Neuronal stem cell (in vitro differentiated cells): ENCODE measurements at regions not wholly inside any gene's neighbourhood (a gene's known extent, or its start where the extent isn't known, plus 50 kb on each side); places are given as distances from the start of the nearest gene placed in this dataset.

Source experiments
- DNase-seq: peaks from one replicate; pipeline ENCODE4 v3.0.0-alpha.2; 2013; ENCODE audit warnings: low spot score
- H2AFZ ChIP-seq: one replicate; pipeline ENCODE4 v1.6.1; 2013; ENCODE audit warnings: mild to moderate bottlenecking, low read length, inconsistent platforms
- H2AK5ac ChIP-seq: 2 replicates; pipeline ENCODE4 v1.6.1; 2013; ENCODE audit warnings: low read depth, mild to moderate bottlenecking, inconsistent platforms, low read length, moderate library complexity, mixed read lengths
- H2BK120ac ChIP-seq: 2 replicates; pipeline ENCODE4 v1.6.1; 2013; ENCODE audit warnings: low read depth, mild to moderate bottlenecking, inconsistent platforms, low read length, moderate library complexity, mixed read lengths
- H2BK12ac ChIP-seq: one replicate; pipeline ENCODE4 v1.6.1; 2013; ENCODE audit warnings: low read length, inconsistent platforms
- H2BK15ac ChIP-seq: 2 replicates; pipeline ENCODE4 v1.6.1; 2013; ENCODE audit warnings: mild to moderate bottlenecking, low read length, inconsistent platforms, mixed read lengths
- H2BK5ac ChIP-seq: one replicate; pipeline ENCODE4 v1.6.1; 2013; ENCODE audit warnings: inconsistent platforms, mild to moderate bottlenecking, low read length, moderate library complexity
- H3K14ac ChIP-seq: one replicate; pipeline ENCODE4 v1.6.1; 2013; ENCODE audit warnings: low read length, inconsistent platforms
- H3K18ac ChIP-seq: 2 replicates; pipeline ENCODE4 v1.6.1; 2013; ENCODE audit warnings: low read length, inconsistent platforms
- H3K23ac ChIP-seq: 2 replicates; pipeline ENCODE4 v1.6.1; 2013; ENCODE audit warnings: low read depth, mild to moderate bottlenecking, mixed read lengths, low read length, inconsistent platforms; ENCODE audit not compliant: poor library complexity
- H3K27ac ChIP-seq: replicated peaks from 3 replicates; pipeline ENCODE4 v1.5.1; 2013; ENCODE audit warnings: low read length, inconsistent platforms
- H3K27me3 ChIP-seq, 3 experiments: 2 replicates each; pipeline ENCODE4 v1.6.1; 2013; ENCODE audit warnings: low read length in 3 of 3, mild to moderate bottlenecking in 2 of 3, inconsistent platforms in 1 of 3, low read depth in 1 of 3, mixed read lengths in 1 of 3, moderate library complexity in 1 of 3; ENCODE audit not compliant: control insufficient read depth in 3 of 3, insufficient read depth in 3 of 3
- H3K36me3 ChIP-seq, 2 donors: replicated peaks in 1 of 2; 2 replicates each; pipeline ENCODE4 v1.6.1; 2013; ENCODE audit warnings: low read length in 2 of 2; ENCODE audit not compliant: control insufficient read depth in 2 of 2, insufficient read depth in 2 of 2
- H3K4ac ChIP-seq: 2 replicates; pipeline ENCODE4 v1.6.1; 2013; ENCODE audit warnings: inconsistent platforms, mild to moderate bottlenecking, low read length, moderate library complexity
- H3K4me1 ChIP-seq, 2 donors: 1 replicate in 1 of 2; 2 replicates in 1 of 2; pipeline ENCODE4 v1.6.1; 2013; ENCODE audit warnings: low read length in 2 of 2, low read depth in 1 of 2; ENCODE audit not compliant: control insufficient read depth in 2 of 2, insufficient read depth in 1 of 2
- H3K4me2 ChIP-seq: one replicate; pipeline ENCODE4 v1.6.1; 2013; ENCODE audit warnings: mild to moderate bottlenecking, low read length, inconsistent platforms; ENCODE audit not compliant: insufficient read depth, poor library complexity, severe bottlenecking
- H3K4me3 ChIP-seq, 2 donors: 2 replicates each; pipeline ENCODE4 v1.5.1; 2013; ENCODE audit warnings: low read length in 2 of 2, mild to moderate bottlenecking in 2 of 2, inconsistent platforms in 1 of 2, moderate library complexity in 1 of 2
- H3K79me1 ChIP-seq: one replicate; pipeline ENCODE4 v1.6.1; 2013; ENCODE audit warnings: low read depth, mild to moderate bottlenecking, inconsistent platforms, low read length, moderate library complexity
- H3K9ac ChIP-seq: one replicate; pipeline ENCODE4 v1.6.1; 2013; ENCODE audit warnings: mild to moderate bottlenecking, low read depth, low read length, inconsistent platforms; ENCODE audit not compliant: poor library complexity
- H3K9me3 ChIP-seq, 2 donors: replicated peaks in 1 of 2; 2 replicates each; pipeline versions ENCODE3 to v1.6.1; 2013; ENCODE audit warnings: low read length in 2 of 2, mild to moderate bottlenecking in 2 of 2, inconsistent platforms in 1 of 2, low read depth in 1 of 2, mixed read lengths in 1 of 2, moderate library complexity in 1 of 2; ENCODE audit not compliant: control insufficient read depth in 2 of 2, insufficient read depth in 1 of 2
- H4K8ac ChIP-seq: one replicate; pipeline ENCODE4 v1.6.1; 2013; ENCODE audit warnings: low read depth, mild to moderate bottlenecking, inconsistent platforms, low read length, moderate library complexity
- H4K91ac ChIP-seq: one replicate; pipeline ENCODE4 v1.6.1; 2013; ENCODE audit warnings: low read length, low read depth, mild to moderate bottlenecking, inconsistent platforms; ENCODE audit not compliant: poor library complexity
- WGBS, 2 donors: extraction: QIAGEN DNeasy Blood & Tissue Kit; methylation state at CpG; one replicate each; pipeline ENCODE4 v1.1.7; 2013; ENCODE audit warnings: missing lambda C conversion rate in 2 of 2, mixed read lengths in 1 of 2; ENCODE audit not compliant: insufficient read length in 2 of 2, insufficient replicate concordance in 1 of 2; ENCODE audit errors: extremely low coverage in 2 of 2; 5-methylcytosine and 5-hydroxymethylcytosine counted together

- DNase-seq: no peak
- H3K27me3 ChIP-seq: no peaks in the 10 kb centered on the region
- H3K9ac ChIP-seq: no peak overlapping the region
- no peak overlapping the region for H2AFZ ChIP-seq
- no peak overlapping the region for H3K4ac ChIP-seq
- no CpG with 5 or more reads among the region's 3 CpGs for WGBS, 2 donors
- H3K4me3 ChIP-seq: no peak overlapping the region
- no peak overlapping the region for H2BK120ac ChIP-seq
- no peak overlapping the region for H2BK12ac ChIP-seq
- no peak overlapping the region for H2BK5ac ChIP-seq
- H3K79me1 ChIP-seq: no peaks in the 10 kb centered on the region
- H3K14ac ChIP-seq: no peak overlapping the region
- no peak overlapping the region for H3K4me2 ChIP-seq
- H2BK15ac ChIP-seq: no peak overlapping the region
- H3K36me3 ChIP-seq: no peaks in the 10 kb centered on the region
- no peak overlapping the region for H2AK5ac ChIP-seq
- H3K18ac ChIP-seq: no peak overlapping the region
- H4K8ac ChIP-seq: no peak overlapping the region
- no peaks in the 10 kb centered on the region for H3K4me1 ChIP-seq
- no peak overlapping the region for H3K27ac ChIP-seq
- no peak overlapping the region for H3K23ac ChIP-seq
- H3K9me3 ChIP-seq: no peaks in the 10 kb centered on the region
- H4K91ac ChIP-seq: no peak overlapping the region
Observed at GRCh38 chr5:30343707-30344106, 849.8 kb upstream of the CDH6 start.

GRCh38 chr5:30341466-30341865 is 852.0 kb upstream of the CDH6 start:
- Histone ChIP-seq H3K79me1 (no peaks in the 10 kb centered on the region), H3K4me2 (no peak overlapping the region), H2AK5ac (no peak overlapping the region), H3K36me3 (no peaks in the 10 kb centered on the region), H3K27me3 (no peaks in the 10 kb centered on the region), H3K4me3 (no peak overlapping the region), H3K4me1 (no peaks in the 10 kb centered on the region), H3K27ac (no peak overlapping the region), H2BK120ac (no peak overlapping the region), H2AFZ (no peak overlapping the region), H4K8ac (no peak overlapping the region), H3K18ac (no peak overlapping the region), H3K14ac (no peak overlapping the region), H2BK15ac (no peak overlapping the region), H3K4ac (no peak overlapping the region), H4K91ac (no peak overlapping the region), H3K9me3 (no peaks in the 10 kb centered on the region), H3K9ac (no peak overlapping the region), H2BK5ac (no peak overlapping the region), H2BK12ac (no peak overlapping the region), H3K23ac (no peak overlapping the region)
- no CpG with 5 or more reads among the region's 3 CpGs for WGBS, 2 donors
- no peak for DNase-seq

GRCh38 chr5:30337084-30337573 is 856.4 kb upstream of the CDH6 start:
- DNase-seq: no peak
- H3K79me1 ChIP-seq: no peaks in the 10 kb centered on the region
- H2BK120ac ChIP-seq: no peak overlapping the region
- no peak overlapping the region for H4K8ac ChIP-seq
- H2BK15ac ChIP-seq: no peak overlapping the region
- H2AK5ac ChIP-seq: no peak overlapping the region
- H3K4ac ChIP-seq: no peak overlapping the region
- H3K4me2 ChIP-seq: no peak overlapping the region
- no peaks in the 10 kb centered on the region for H3K9me3 ChIP-seq
- no CpG with 5 or more reads among the region's 5 CpGs for WGBS, 2 donors
- H2BK12ac ChIP-seq: no peak overlapping the region
- no peaks in the 10 kb centered on the region for H3K4me1 ChIP-seq
- H4K91ac ChIP-seq: no peak overlapping the region
- H3K27ac ChIP-seq: no peak overlapping the region
- H2BK5ac ChIP-seq: no peak overlapping the region
- H3K14ac ChIP-seq: no peak overlapping the region
- H3K9ac ChIP-seq: no peak overlapping the region
- H2AFZ ChIP-seq: no peak overlapping the region
- H3K18ac ChIP-seq: no peak overlapping the region
- no peaks in the 10 kb centered on the region for H3K27me3 ChIP-seq
- no peak overlapping the region for H3K23ac ChIP-seq
- H3K36me3 ChIP-seq: no peaks in the 10 kb centered on the region
- H3K4me3 ChIP-seq: no peak overlapping the region

- no peak overlapping the region for H2BK12ac ChIP-seq
- no peak overlapping the region for H4K8ac ChIP-seq
- no peak overlapping the region for H2BK5ac ChIP-seq
- H3K14ac ChIP-seq: no peak overlapping the region
- no peaks in the 10 kb centered on the region for H3K79me1 ChIP-seq
- no peak overlapping the region for H2AFZ ChIP-seq
- no peak overlapping the region for H3K27ac ChIP-seq
- no peak overlapping the region for H3K4ac ChIP-seq
- no peaks in the 10 kb centered on the region for H3K36me3 ChIP-seq
- no peak overlapping the region for H2AK5ac ChIP-seq
- H3K9me3 ChIP-seq: no peaks in the 10 kb centered on the region
- no peak overlapping the region for H3K18ac ChIP-seq
- H3K4me2 ChIP-seq: no peak overlapping the region
- H4K91ac ChIP-seq: no peak overlapping the region
- H3K23ac ChIP-seq: no peak overlapping the region
- H3K4me1 ChIP-seq: no peaks in the 10 kb centered on the region
- H2BK15ac ChIP-seq: no peak overlapping the region
- no CpG with 5 or more reads among the region's 2 CpGs for WGBS, 2 donors
- no peaks in the 10 kb centered on the region for H3K27me3 ChIP-seq
- no peak overlapping the region for H3K9ac ChIP-seq
- H3K4me3 ChIP-seq: no peak overlapping the region
- H2BK120ac ChIP-seq: no peak overlapping the region
- DNase-seq: no peak
Observed at GRCh38 chr5:30331534-30331933, 862.0 kb upstream of the CDH6 start.
